Astrocyte of the spinal cord (primary cell): ENCODE measurements at regions not wholly inside any gene's neighbourhood (a gene's known extent, or its start where the extent isn't known, plus 50 kb on each side); places are given as distances from the start of the nearest gene placed in this dataset.
"Not testable (repeated sequence)": the region's sequence is repeated elsewhere in the genome, so short reads cannot be mapped to it uniquely, and the experiment has no call there.

Experiments used
- DNase-seq: peaks from one replicate; pipeline ENCODE4 v3.0.0; 2011; ENCODE audit warnings: low read depth, low spot score
- H3K4me3 ChIP-seq: 2 replicates; pipeline ENCODE4 v1.5.1; 2011; ENCODE audit warnings: low read depth, mild to moderate bottlenecking, low read length, moderate library complexity
- CTCF ChIP-seq: IDR thresholded peaks from 2 replicates; pipeline ENCODE4 v1.5.1; 2012; ENCODE audit warnings: low read depth, mild to moderate bottlenecking, low read length, inconsistent platforms
- in situ Hi-C: cut with HindIII; loops from 2 replicates; pipeline ENCODE4 v1.10.0; 2017; ENCODE audit warnings: low sequenced_read_pairs

- no peak overlapping the region for H3K4me3 ChIP-seq
- in situ Hi-C loops: no loop called here
- no peak for TF ChIP-seq CTCF
- no peak for DNase-seq
Measured at GRCh38 chr1:193387406-193387805, 201.0 kb upstream of the B3GALT2 start.

GRCh38 chr1:193378451-193378850 is 192.0 kb upstream of the B3GALT2 start:
- DNase-seq, H3K4me3 ChIP-seq, in situ Hi-C loops: not testable (repeated sequence)

GRCh38 chr1:193377472-193377871 is 191.1 kb upstream of the B3GALT2 start:
- no peak for DNase-seq
- in situ Hi-C loops: no loop called here

GRCh38 chr1:193372553-193372952 is 186.1 kb upstream of the B3GALT2 start:
- no peak for TF ChIP-seq CTCF
- in situ Hi-C loops: no loop called here
- no peak for DNase-seq
- no peak overlapping the region for H3K4me3 ChIP-seq

More at GRCh38 chr1:193377472-193377871, 191.1 kb upstream of the B3GALT2 start:
- no peak for TF ChIP-seq CTCF
- H3K4me3 ChIP-seq: no peak overlapping the region

GRCh38 chr1:193368302-193368701 is 181.9 kb upstream of the B3GALT2 start:
- H3K4me3 ChIP-seq: no peak overlapping the region
- no peak for TF ChIP-seq CTCF
- no peak for DNase-seq
- in situ Hi-C loops: no loop called here

- TF ChIP-seq CTCF: no peak
- H3K4me3 ChIP-seq: no peak overlapping the region
- in situ Hi-C loops: no loop called here
- no peak for DNase-seq
Measured at GRCh38 chr1:193367863-193368262, 181.4 kb upstream of the B3GALT2 start.

GRCh38 chr1:193366764-193367507 is 180.5 kb upstream of the B3GALT2 start:
- no peak overlapping the region for H3K4me3 ChIP-seq
- in situ Hi-C loops: no loop called here
- TF ChIP-seq CTCF: no peak
- DNase-seq: no peak
